Thoracic aorta (tissue), 2 donors: ENCODE measurements at regions not wholly inside any gene's neighbourhood (a gene's known extent, or its start where the extent isn't known, plus 50 kb on each side); places are given as distances from the start of the nearest gene placed in this dataset.

Source experiments
- ATAC-seq: fragments of 150-250 bp; one replicate; pipeline ENCODE4 v1.8.0; 2017; ENCODE audit warnings: low read depth; ENCODE audit not compliant: insufficient number of reproducible peaks, low FRiP score
- DNase-seq: peaks from one replicate; pipeline ENCODE4 v3.0.0-alpha.2; 2020; ENCODE audit warnings: low spot score
- H3K27ac ChIP-seq, 2 donors: fragments of 200-600 bp; sonication (generic); 1 replicate in 1 of 2; 2 replicates in 1 of 2; pipeline ENCODE4 v1.5.1; 2016; ENCODE audit warnings: mild to moderate bottlenecking in 2 of 2, moderate library complexity in 2 of 2
- H3K27me3 ChIP-seq: fragments of 200-600 bp; sonication (generic); replicated peaks from 2 replicates; pipeline ENCODE4 v1.6.0; 2016; ENCODE audit warnings: mild to moderate bottlenecking; ENCODE audit not compliant: insufficient read depth
- H3K36me3 ChIP-seq: fragments of 200-600 bp; sonication (generic); one replicate; pipeline ENCODE4 v1.5.1; 2016
- H3K4me1 ChIP-seq, 2 donors: fragments of 200-600 bp; sonication (generic); 1 replicate in 1 of 2; 2 replicates in 1 of 2; pipeline versions ENCODE4 v1.5.1 to v1.6.0; 2016; ENCODE audit warnings: low read depth in 2 of 2, mild to moderate bottlenecking in 1 of 2; ENCODE audit not compliant: control insufficient read depth in 1 of 2
- H3K4me3 ChIP-seq: fragments of 200-600 bp; sonication (generic); 2 replicates; pipeline ENCODE4 v1.5.1; 2016; ENCODE audit warnings: mild to moderate bottlenecking
- H3K9me3 ChIP-seq: fragments of 200-600 bp; sonication (generic); 2 replicates; pipeline ENCODE4 v1.5.1; 2016
- CTCF ChIP-seq: fragments of 200-600 bp; sonication (generic); IDR thresholded peaks from one replicate; pipeline ENCODE4 v1.5.1; 2019; ENCODE audit warnings: antibody characterized with exemption

GRCh38 chr16:73599870-73600269 lies 551.9 kb upstream of the ZFHX3 start:
- DNase-seq (no peak), ATAC-seq (no peak)
- no peak for TF ChIP-seq CTCF
- no peaks in the 10 kb centered on the region for H3K9me3 ChIP-seq
- no peaks in the 10 kb centered on the region for H3K36me3 ChIP-seq
- no peaks in the 10 kb centered on the region for H3K27me3 ChIP-seq
- H3K4me3 ChIP-seq: no peak overlapping the region
- H3K4me1 ChIP-seq: no peaks in the 10 kb centered on the region
- no peak overlapping the region for H3K27ac ChIP-seq

- Histone ChIP-seq H3K9me3 (no peaks in the 10 kb centered on the region), H3K27me3 (no peaks in the 10 kb centered on the region), H3K27ac (no peak overlapping the region), H3K4me1 (no peaks in the 10 kb centered on the region), H3K36me3 (no peaks in the 10 kb centered on the region), H3K4me3 (no peak overlapping the region)
- no peak for TF ChIP-seq CTCF
- DNase-seq (no peak), ATAC-seq (no peak)
These were observed 551.4 kb upstream of the ZFHX3 start for GRCh38 chr16:73599351-73599750.

- H3K4me1 ChIP-seq: no peaks in the 10 kb centered on the region
- no peaks in the 10 kb centered on the region for H3K27me3 ChIP-seq
- H3K9me3 ChIP-seq: no peaks in the 10 kb centered on the region
- no peaks in the 10 kb centered on the region for H3K36me3 ChIP-seq
- TF ChIP-seq CTCF: no peak
- DNase-seq: no peak
- H3K27ac ChIP-seq: no peak overlapping the region
- no peak for ATAC-seq
- H3K4me3 ChIP-seq: no peak overlapping the region
These were observed 536.2 kb upstream of the ZFHX3 start for GRCh38 chr16:73584157-73584556.

- H3K27ac ChIP-seq: no peak overlapping the region
- no peaks in the 10 kb centered on the region for H3K27me3 ChIP-seq
- H3K36me3 ChIP-seq: no peaks in the 10 kb centered on the region
- ATAC-seq (no peak), DNase-seq (no peak)
- no peaks in the 10 kb centered on the region for H3K9me3 ChIP-seq
- TF ChIP-seq CTCF: no peak
- no peak overlapping the region for H3K4me3 ChIP-seq
- no peaks in the 10 kb centered on the region for H3K4me1 ChIP-seq
These were observed 524.4 kb upstream of the ZFHX3 start for GRCh38 chr16:73572135-73572828.

GRCh38 chr16:73569266-73569980 lies 521.5 kb upstream of the ZFHX3 start:
- TF ChIP-seq CTCF: no peak
- H3K4me3 ChIP-seq: no peak overlapping the region
- no peaks in the 10 kb centered on the region for H3K36me3 ChIP-seq
- no peak for DNase-seq
- H3K4me1 ChIP-seq: no peaks in the 10 kb centered on the region
- no peaks in the 10 kb centered on the region for H3K27me3 ChIP-seq
- no peaks in the 10 kb centered on the region for H3K9me3 ChIP-seq
- ATAC-seq: no peak
- H3K27ac ChIP-seq: no peak overlapping the region
